ENCODE measurements at regions not wholly inside any gene's neighbourhood (a gene's known extent, or its start where the extent isn't known, plus 50 kb on each side); places are given as distances from the start of the nearest gene placed in this dataset.

DNA sequence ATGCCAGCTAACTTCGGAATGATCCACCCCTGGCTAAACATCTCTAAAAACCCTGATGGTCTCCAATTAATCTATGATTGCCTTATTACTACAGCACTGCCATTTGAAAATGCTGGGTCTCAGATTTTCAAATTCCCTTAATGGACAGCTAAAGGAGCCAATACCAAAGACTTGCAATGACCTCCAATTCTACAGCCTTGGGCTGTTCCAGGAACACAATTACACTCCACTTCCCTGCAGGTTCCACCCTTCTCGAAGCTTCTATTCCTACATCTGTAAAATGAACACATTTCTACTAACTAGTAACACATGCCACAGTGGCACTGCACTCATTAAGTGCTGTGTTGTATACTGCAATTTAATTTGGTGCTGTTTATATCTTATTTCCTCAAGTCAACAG, 85.7 kb upstream of the AK4 start:
- TF ChIP-seq EZH2 (IDR thresholded peaks at IDR 0.05; ENCODE audit: insufficient read depth, poor library complexity, severe bottlenecking) (no peak), EZH2phosphoT487 (IDR thresholded peaks at IDR 0.05; ENCODE audit: insufficient read depth, low read depth) (no peak)

Measured in GM23248 (cell line).